ENCODE measurements at regions not wholly inside any gene's neighbourhood (a gene's known extent, or its start where the extent isn't known, plus 50 kb on each side); places are given as distances from the start of the nearest gene placed in this dataset.
"Not testable (repeated sequence)": the region's sequence is repeated elsewhere in the genome, so short reads cannot be mapped to it uniquely, and the experiment has no call there.

DNA sequence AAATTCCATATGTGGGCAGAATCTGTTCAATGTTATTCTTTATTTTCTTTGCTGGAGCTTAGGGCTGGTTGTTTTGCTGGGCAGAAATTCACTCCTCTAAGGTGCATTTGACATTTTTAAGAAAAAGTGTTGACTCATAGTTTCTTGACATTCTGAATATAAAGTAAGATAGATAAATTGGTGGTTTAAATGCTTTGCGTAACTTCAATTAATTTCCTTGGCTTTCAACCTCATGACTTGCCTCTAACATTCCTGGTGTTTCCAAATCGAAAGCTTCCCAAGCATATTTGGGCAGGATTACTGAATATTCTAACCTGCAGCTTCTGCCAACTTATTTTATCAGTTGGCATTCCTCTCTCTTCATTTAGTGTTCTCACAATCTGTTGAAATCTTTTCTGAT lies 718.7 kb upstream of the ADGRB3 start:
- DNase-seq (ENCODE audit: low spot score), result no peak
- H3K4me1 ChIP-seq (ENCODE audit: control insufficient read depth in 1 of 2, low read depth in 2 of 2), result peaks cover 0 to 4% of the 10 kb centered on the region in 2 donors
- no peak for ATAC-seq (ENCODE audit: insufficient number of reproducible peaks, low FRiP score, low read depth)
- TF ChIP-seq, protein P1, sequence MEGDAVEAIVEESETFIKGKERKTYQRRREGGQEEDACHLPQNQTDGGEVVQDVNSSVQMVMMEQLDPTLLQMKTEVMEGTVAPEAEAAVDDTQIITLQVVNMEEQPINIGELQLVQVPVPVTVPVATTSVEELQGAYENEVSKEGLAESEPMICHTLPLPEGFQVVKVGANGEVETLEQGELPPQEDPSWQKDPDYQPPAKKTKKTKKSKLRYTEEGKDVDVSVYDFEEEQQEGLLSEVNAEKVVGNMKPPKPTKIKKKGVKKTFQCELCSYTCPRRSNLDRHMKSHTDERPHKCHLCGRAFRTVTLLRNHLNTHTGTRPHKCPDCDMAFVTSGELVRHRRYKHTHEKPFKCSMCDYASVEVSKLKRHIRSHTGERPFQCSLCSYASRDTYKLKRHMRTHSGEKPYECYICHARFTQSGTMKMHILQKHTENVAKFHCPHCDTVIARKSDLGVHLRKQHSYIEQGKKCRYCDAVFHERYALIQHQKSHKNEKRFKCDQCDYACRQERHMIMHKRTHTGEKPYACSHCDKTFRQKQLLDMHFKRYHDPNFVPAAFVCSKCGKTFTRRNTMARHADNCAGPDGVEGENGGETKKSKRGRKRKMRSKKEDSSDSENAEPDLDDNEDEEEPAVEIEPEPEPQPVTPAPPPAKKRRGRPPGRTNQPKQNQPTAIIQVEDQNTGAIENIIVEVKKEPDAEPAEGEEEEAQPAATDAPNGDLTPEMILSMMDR (IDR thresholded peaks at IDR 0.05), result no peak
- no peak overlapping the region for H3K27ac ChIP-seq
- H3K27me3 ChIP-seq (replicated peaks; ENCODE audit: insufficient read depth), result no peaks in the 10 kb centered on the region
- H3K4me3 ChIP-seq, result no peak overlapping the region
- H3K36me3 ChIP-seq, result no peaks in the 10 kb centered on the region
- no peaks in the 10 kb centered on the region for H3K9me3 ChIP-seq

GRCh38 chr6:67914419-67914818 lies 720.7 kb upstream of the ADGRB3 start:
- TF ChIP-seq, protein P1 (IDR thresholded peaks at IDR 0.05), result no peak
- H3K36me3 ChIP-seq, result no peaks in the 10 kb centered on the region
- H3K4me3 ChIP-seq, result no peak overlapping the region
- DNase-seq (ENCODE audit: low spot score), result no peak
- ATAC-seq (ENCODE audit: insufficient number of reproducible peaks, low FRiP score, low read depth), result no peak
- peaks cover 0 to 4% of the 10 kb centered on the region in 2 donors for H3K4me1 ChIP-seq (ENCODE audit: control insufficient read depth in 1 of 2, low read depth in 2 of 2)
- H3K27ac ChIP-seq, result no peak overlapping the region
- H3K27me3 ChIP-seq (replicated peaks; ENCODE audit: insufficient read depth), result no peaks in the 10 kb centered on the region
- H3K9me3 ChIP-seq, result no peaks in the 10 kb centered on the region

GRCh38 chr6:67909354-67909753 lies 725.7 kb upstream of the ADGRB3 start:
- Histone ChIP-seq H3K27ac (no peak overlapping the region), H3K4me3 (no peak overlapping the region), H3K9me3 (no peaks in the 10 kb centered on the region)

GRCh38 chr6:67908379-67908778 lies 726.7 kb upstream of the ADGRB3 start:
- ATAC-seq (ENCODE audit: insufficient number of reproducible peaks, low FRiP score, low read depth), result no peak
- H3K4me3 ChIP-seq, result no peak overlapping the region
- H3K27ac ChIP-seq, result no peak overlapping the region
- H3K4me1 ChIP-seq (ENCODE audit: control insufficient read depth in 1 of 2, low read depth in 2 of 2), result no peaks in the 10 kb centered on the region
- TF ChIP-seq, protein P1 (IDR thresholded peaks at IDR 0.05), result no peak
- no peaks in the 10 kb centered on the region for H3K36me3 ChIP-seq
- DNase-seq (ENCODE audit: low spot score), result no peak
- H3K27me3 ChIP-seq (replicated peaks; ENCODE audit: insufficient read depth), result no peaks in the 10 kb centered on the region
- H3K9me3 ChIP-seq, result no peaks in the 10 kb centered on the region

More at GRCh38 chr6:67909354-67909753, 725.7 kb upstream of the ADGRB3 start:
- no peaks in the 10 kb centered on the region for H3K27me3 ChIP-seq (replicated peaks; ENCODE audit: insufficient read depth)
- TF ChIP-seq, protein P1 (IDR thresholded peaks at IDR 0.05), result no peak
- no peak for DNase-seq (ENCODE audit: low spot score)
- ATAC-seq (ENCODE audit: insufficient number of reproducible peaks, low FRiP score, low read depth), result no peak
- no peaks in the 10 kb centered on the region for H3K36me3 ChIP-seq
- no peaks in the 10 kb centered on the region for H3K4me1 ChIP-seq (ENCODE audit: control insufficient read depth in 1 of 2, low read depth in 2 of 2)

DNA sequence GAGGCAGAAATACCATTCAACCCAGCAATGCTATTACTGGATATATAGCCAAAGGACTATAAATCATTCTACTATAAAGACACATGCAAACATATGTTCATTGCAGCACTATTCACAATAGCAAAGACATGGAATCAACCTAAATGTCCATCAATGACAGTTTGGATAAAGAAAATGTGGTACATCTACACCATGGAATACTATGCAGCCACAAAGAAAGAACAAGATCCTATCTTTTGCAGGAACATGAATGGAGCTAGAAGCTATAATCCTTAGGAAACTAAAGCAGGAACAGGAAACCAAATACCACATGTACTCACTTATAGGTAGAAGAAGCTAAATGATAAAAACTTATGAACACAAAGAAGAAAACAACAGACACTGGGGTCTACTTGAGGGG lies 730.3 kb upstream of the ADGRB3 start:
- H3K36me3 ChIP-seq; ATAC-seq (ENCODE audit: insufficient number of reproducible peaks, low FRiP score, low read depth); H3K4me3 ChIP-seq; H3K4me1 ChIP-seq (ENCODE audit: control insufficient read depth in 1 of 2, low read depth in 2 of 2); H3K27me3 ChIP-seq (replicated peaks; ENCODE audit: insufficient read depth); DNase-seq (ENCODE audit: low spot score); H3K27ac ChIP-seq; H3K9me3 ChIP-seq: not testable (repeated sequence)

DNA sequence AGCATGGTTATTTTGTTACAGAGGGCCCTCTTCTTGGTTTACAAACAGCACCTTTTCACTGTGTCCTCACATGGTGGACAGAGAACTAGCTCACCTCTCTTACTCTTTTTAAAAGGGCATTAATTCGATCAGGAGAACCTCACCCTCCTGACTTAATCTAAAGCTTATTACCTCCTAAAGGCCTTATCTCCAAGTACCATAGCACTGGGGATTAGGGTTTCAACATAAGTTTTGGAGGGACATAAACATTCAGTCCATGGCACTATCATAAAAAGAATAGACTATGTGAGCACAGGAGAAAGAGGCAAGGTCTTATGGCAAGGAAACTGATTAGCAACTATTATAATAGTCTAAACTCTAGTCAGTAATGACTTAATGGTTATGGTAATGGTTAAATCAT lies 736.2 kb upstream of the ADGRB3 start:
- no peak for DNase-seq (ENCODE audit: low spot score)
- H3K27me3 ChIP-seq (replicated peaks; ENCODE audit: insufficient read depth), result no peaks in the 10 kb centered on the region
- TF ChIP-seq, protein P1 (IDR thresholded peaks at IDR 0.05), result no peak
- H3K9me3 ChIP-seq, result no peaks in the 10 kb centered on the region
- ATAC-seq (ENCODE audit: insufficient number of reproducible peaks, low FRiP score, low read depth), result no peak
- H3K27ac ChIP-seq, result no peak overlapping the region
- no peak overlapping the region for H3K4me3 ChIP-seq
- no peaks in the 10 kb centered on the region for H3K36me3 ChIP-seq
- H3K4me1 ChIP-seq (ENCODE audit: control insufficient read depth in 1 of 2, low read depth in 2 of 2), result no peaks in the 10 kb centered on the region

Data from thoracic aorta (tissue), 2 donors.